ENCODE measurements at regions not wholly inside any gene's neighbourhood (a gene's known extent, or its start where the extent isn't known, plus 50 kb on each side); places are given as distances from the start of the nearest gene placed in this dataset.

GRCh38 chr2:215603440-215603839 is 167.6 kb upstream of the FN1 start:
- Histone ChIP-seq H3K9me2 (ENCODE audit: insufficient read depth, low read length) (no peaks in the 10 kb centered on the region), H3K79me2 (replicated peaks; ENCODE audit: insufficient read depth, low read length) (no peaks in the 10 kb centered on the region), H4K20me1 (ENCODE audit: insufficient read depth) (no peaks in the 10 kb centered on the region), H3K27ac (ENCODE audit: low read length) (no peak overlapping the region), H3K4me2 (ENCODE audit: low read length) (no peak overlapping the region), H3K9ac (ENCODE audit: low read length) (no peak overlapping the region), H3F3A (ENCODE audit: insufficient read depth, low read length, poor library complexity, severe bottlenecking) (no peaks in the 10 kb centered on the region), H3K9me3 (ENCODE audit: low read length) (no peaks in the 10 kb centered on the region), H2AFZ (ENCODE audit: low read depth, low read length) (no peak overlapping the region), H3K27me3 (ENCODE audit: insufficient read depth, low read depth, low read length) (no peaks in the 10 kb centered on the region), H3K36me3 (ENCODE audit: insufficient read depth, low read length) (no peaks in the 10 kb centered on the region), H3K4me3 (ENCODE audit: low read length) (no peak overlapping the region)
- TF ChIP-seq CTCF (IDR thresholded peaks at IDR 0.05; ENCODE audit: poor library complexity, severe bottlenecking), result no peak
- no peak for TF ChIP-seq EZH2 (IDR thresholded peaks at IDR 0.05; ENCODE audit: borderline replicate concordance, insufficient read depth, low read length, poor library complexity, severe bottlenecking)
- no peak for TF ChIP-seq EP300 (conservative IDR thresholded peaks at IDR 0.05; ENCODE audit: poor library complexity, severe bottlenecking)
- TF ChIP-seq SMC3 (conservative IDR thresholded peaks at IDR 0.05; ENCODE audit: poor library complexity), result no peak
- TF ChIP-seq, protein P1, sequence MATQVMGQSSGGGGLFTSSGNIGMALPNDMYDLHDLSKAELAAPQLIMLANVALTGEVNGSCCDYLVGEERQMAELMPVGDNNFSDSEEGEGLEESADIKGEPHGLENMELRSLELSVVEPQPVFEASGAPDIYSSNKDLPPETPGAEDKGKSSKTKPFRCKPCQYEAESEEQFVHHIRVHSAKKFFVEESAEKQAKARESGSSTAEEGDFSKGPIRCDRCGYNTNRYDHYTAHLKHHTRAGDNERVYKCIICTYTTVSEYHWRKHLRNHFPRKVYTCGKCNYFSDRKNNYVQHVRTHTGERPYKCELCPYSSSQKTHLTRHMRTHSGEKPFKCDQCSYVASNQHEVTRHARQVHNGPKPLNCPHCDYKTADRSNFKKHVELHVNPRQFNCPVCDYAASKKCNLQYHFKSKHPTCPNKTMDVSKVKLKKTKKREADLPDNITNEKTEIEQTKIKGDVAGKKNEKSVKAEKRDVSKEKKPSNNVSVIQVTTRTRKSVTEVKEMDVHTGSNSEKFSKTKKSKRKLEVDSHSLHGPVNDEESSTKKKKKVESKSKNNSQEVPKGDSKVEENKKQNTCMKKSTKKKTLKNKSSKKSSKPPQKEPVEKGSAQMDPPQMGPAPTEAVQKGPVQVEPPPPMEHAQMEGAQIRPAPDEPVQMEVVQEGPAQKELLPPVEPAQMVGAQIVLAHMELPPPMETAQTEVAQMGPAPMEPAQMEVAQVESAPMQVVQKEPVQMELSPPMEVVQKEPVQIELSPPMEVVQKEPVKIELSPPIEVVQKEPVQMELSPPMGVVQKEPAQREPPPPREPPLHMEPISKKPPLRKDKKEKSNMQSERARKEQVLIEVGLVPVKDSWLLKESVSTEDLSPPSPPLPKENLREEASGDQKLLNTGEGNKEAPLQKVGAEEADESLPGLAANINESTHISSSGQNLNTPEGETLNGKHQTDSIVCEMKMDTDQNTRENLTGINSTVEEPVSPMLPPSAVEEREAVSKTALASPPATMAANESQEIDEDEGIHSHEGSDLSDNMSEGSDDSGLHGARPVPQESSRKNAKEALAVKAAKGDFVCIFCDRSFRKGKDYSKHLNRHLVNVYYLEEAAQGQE (IDR thresholded peaks at IDR 0.05; ENCODE audit: borderline replicate concordance), result no peak
- no peak for TF ChIP-seq TAF1 (IDR thresholded peaks at IDR 0.05; ENCODE audit: low read depth)
- TF ChIP-seq POLR2AphosphoS5 (IDR thresholded peaks at IDR 0.05), result no peak
- no peak for TF ChIP-seq MXI1 (conservative IDR thresholded peaks at IDR 0.05; ENCODE audit: poor library complexity, severe bottlenecking)
- TF ChIP-seq RAD21 (conservative IDR thresholded peaks at IDR 0.05), result no peak

DNA sequence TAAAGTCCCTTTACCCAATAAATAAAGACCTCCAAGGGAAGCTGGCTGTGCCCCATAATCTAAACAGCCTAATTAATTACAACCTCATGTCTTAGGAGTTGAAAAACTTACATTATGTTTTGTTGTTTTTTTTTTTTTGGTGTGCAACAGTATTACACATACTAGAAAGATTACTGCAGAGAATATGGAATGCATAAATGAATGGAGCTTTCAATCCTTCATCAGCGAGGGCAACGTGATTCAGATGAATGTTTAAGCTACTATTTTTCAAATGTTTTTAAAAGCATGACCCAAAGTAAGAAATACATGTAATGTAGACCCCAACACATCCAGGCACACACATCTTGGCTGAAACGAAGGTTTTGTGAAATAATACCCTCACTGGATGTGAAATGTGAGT is 167.1 kb upstream of the FN1 start:
- Histone ChIP-seq H3F3A (ENCODE audit: insufficient read depth, low read length, poor library complexity, severe bottlenecking) (no peaks in the 10 kb centered on the region), H3K27ac (ENCODE audit: low read length) (no peak overlapping the region), H3K79me2 (replicated peaks; ENCODE audit: insufficient read depth, low read length) (no peaks in the 10 kb centered on the region), H3K4me2 (ENCODE audit: low read length) (no peak overlapping the region), H3K9ac (ENCODE audit: low read length) (no peak overlapping the region), H4K20me1 (ENCODE audit: insufficient read depth) (no peaks in the 10 kb centered on the region), H3K36me3 (ENCODE audit: insufficient read depth, low read length) (no peaks in the 10 kb centered on the region), H3K9me3 (ENCODE audit: low read length) (no peaks in the 10 kb centered on the region), H3K27me3 (ENCODE audit: insufficient read depth, low read depth, low read length) (no peaks in the 10 kb centered on the region), H3K9me2 (ENCODE audit: insufficient read depth, low read length) (no peaks in the 10 kb centered on the region), H2AFZ (ENCODE audit: low read depth, low read length) (no peak overlapping the region), H3K4me3 (ENCODE audit: low read length) (no peak overlapping the region)
- TF ChIP-seq CTCF (IDR thresholded peaks at IDR 0.05; ENCODE audit: poor library complexity, severe bottlenecking) (no peak), RAD21 (conservative IDR thresholded peaks at IDR 0.05) (no peak), EP300 (conservative IDR thresholded peaks at IDR 0.05; ENCODE audit: poor library complexity, severe bottlenecking) (no peak), MXI1 (conservative IDR thresholded peaks at IDR 0.05; ENCODE audit: poor library complexity, severe bottlenecking) (no peak), EZH2 (IDR thresholded peaks at IDR 0.05; ENCODE audit: borderline replicate concordance, insufficient read depth, low read length, poor library complexity, severe bottlenecking) (no peak), POLR2AphosphoS5 (IDR thresholded peaks at IDR 0.05) (no peak), SMC3 (conservative IDR thresholded peaks at IDR 0.05; ENCODE audit: poor library complexity) (no peak), TAF1 (IDR thresholded peaks at IDR 0.05; ENCODE audit: low read depth) (no peak)
- TF ChIP-seq, protein P1 (IDR thresholded peaks at IDR 0.05; ENCODE audit: borderline replicate concordance), result no peak

Data from neural cell (in vitro differentiated cells).